ENCODE measurements at regions not wholly inside any gene's neighbourhood (a gene's known extent, or its start where the extent isn't known, plus 50 kb on each side); places are given as distances from the start of the nearest gene placed in this dataset.

DNA sequence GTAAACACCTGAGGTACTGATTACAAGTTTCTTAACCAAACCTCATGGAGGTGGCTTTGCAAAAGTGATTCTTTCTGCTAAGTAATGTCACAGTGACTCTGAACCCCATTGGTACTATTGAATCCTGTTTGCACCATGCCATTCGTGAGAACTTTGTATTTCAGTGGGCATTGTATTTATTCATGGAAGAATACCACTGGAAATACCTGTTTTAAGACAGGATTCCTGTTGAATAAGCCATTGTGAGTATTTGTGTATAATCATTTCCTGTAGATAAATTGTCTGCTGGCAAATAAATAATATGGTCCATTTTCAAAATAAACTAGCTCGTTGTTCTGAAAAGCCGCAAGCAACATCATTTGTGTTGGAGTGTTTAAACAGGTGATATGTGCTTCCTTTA is 136.4 kb upstream of the GUCY1A1 start:
- Histone ChIP-seq H3K4me3 (no peak overlapping the region), H3K4me1 (peaks cover 0 to 9% of the 10 kb centered on the region in 2 donors), H3K36me3 (no peaks in the 10 kb centered on the region), H3K9me3 (no peaks in the 10 kb centered on the region), H3K27me3 (no peaks in the 10 kb centered on the region), H3K27ac (no peak overlapping the region)
- DNase-seq, result no peak
- no peak for TF ChIP-seq POLR2A (IDR thresholded peaks at IDR 0.05)
- no peak for TF ChIP-seq CTCF (IDR thresholded peaks at IDR 0.05)
- intact Hi-C loops (cut with DNase I; ENCODE audit: low total_unique reads), result no loop called here

- no peaks in the 10 kb centered on the region for H3K9me3 ChIP-seq
- no peak overlapping the region for H3K4me3 ChIP-seq
- H3K27me3 ChIP-seq, result no peaks in the 10 kb centered on the region
- DNase-seq, result no peak
- TF ChIP-seq CTCF (IDR thresholded peaks at IDR 0.05), result no peak
- no peak for TF ChIP-seq POLR2A (IDR thresholded peaks at IDR 0.05)
- intact Hi-C loops (cut with DNase I; ENCODE audit: low total_unique reads), result no loop called here
- peaks cover 0 to 9% of the 10 kb centered on the region in 2 donors for H3K4me1 ChIP-seq
- peak overlapping the region in 1 of 2 donors; percentile 38 for H3K27ac ChIP-seq
- no peaks in the 10 kb centered on the region for H3K36me3 ChIP-seq
These were observed 136.9 kb upstream of the GUCY1A1 start for GRCh38 chr4:155529716-155530115.

DNA sequence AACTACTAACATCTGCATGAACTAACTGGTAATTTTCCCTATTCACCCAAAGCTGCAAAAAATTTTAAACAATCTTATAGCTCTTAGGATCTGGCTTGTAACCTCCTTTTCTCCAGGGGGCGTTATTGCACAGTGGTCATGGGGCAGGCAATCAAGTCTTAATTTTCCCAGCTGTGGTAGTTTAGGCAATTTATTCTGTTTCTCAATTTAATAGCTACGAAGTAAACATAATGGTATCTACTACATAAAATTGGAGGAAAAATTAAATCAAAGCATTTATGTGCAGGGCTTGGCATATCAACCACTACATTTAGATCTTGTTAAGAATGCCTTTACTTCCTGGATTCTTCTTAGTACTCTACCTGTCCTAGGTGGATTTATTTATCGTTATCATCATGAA is 137.4 kb upstream of the GUCY1A1 start:
- Histone ChIP-seq H3K9me3 (no peaks in the 10 kb centered on the region), H3K4me3 (no peak overlapping the region), H3K4me1 (peaks cover 0 to 9% of the 10 kb centered on the region in 2 donors), H3K27ac (peak overlapping the region in 1 of 2 donors; percentile 38), H3K36me3 (no peaks in the 10 kb centered on the region), H3K27me3 (no peaks in the 10 kb centered on the region)
- intact Hi-C loops (cut with DNase I; ENCODE audit: low total_unique reads), result no loop called here
- DNase-seq, result no peak
- no peak for TF ChIP-seq POLR2A (IDR thresholded peaks at IDR 0.05)
- TF ChIP-seq CTCF (IDR thresholded peaks at IDR 0.05), result peak in 2 of 4 experiments; percentile 15 to 35

- DNase-seq, result no peak
- TF ChIP-seq POLR2A (IDR thresholded peaks at IDR 0.05), result no peak
- TF ChIP-seq CTCF (IDR thresholded peaks at IDR 0.05), result no peak
- intact Hi-C loops (cut with DNase I; ENCODE audit: low total_unique reads), result no loop called here
- H3K9me3 ChIP-seq, result no peaks in the 10 kb centered on the region
- H3K27me3 ChIP-seq, result no peaks in the 10 kb centered on the region
- peak overlapping the region; percentile 75 to 91 for H3K27ac ChIP-seq
- no peak overlapping the region for H3K4me3 ChIP-seq
- peaks cover 0 to 9% of the 10 kb centered on the region in 2 donors for H3K4me1 ChIP-seq
- H3K36me3 ChIP-seq, result no peaks in the 10 kb centered on the region
These were observed 140.0 kb upstream of the GUCY1A1 start for GRCh38 chr4:155526452-155527169.

GRCh38 chr4:155524926-155525455 is 141.7 kb upstream of the GUCY1A1 start:
- no peaks in the 10 kb centered on the region for H3K27me3 ChIP-seq
- H3K9me3 ChIP-seq, result no peaks in the 10 kb centered on the region
- H3K4me3 ChIP-seq, result no peak overlapping the region
- no peak for DNase-seq
- peak overlapping the region; percentile 3 to 91 for H3K27ac ChIP-seq
- peaks cover 0 to 9% of the 10 kb centered on the region in 2 donors for H3K4me1 ChIP-seq
- H3K36me3 ChIP-seq, result no peaks in the 10 kb centered on the region
- intact Hi-C loops (cut with DNase I; ENCODE audit: low total_unique reads), result no loop called here
- TF ChIP-seq CTCF (IDR thresholded peaks at IDR 0.05), result no peak
- TF ChIP-seq POLR2A (IDR thresholded peaks at IDR 0.05), result no peak

Data from uterus (tissue), 3 donors.